Vagina (tissue), 2 donors: ENCODE measurements at regions not wholly inside any gene's neighbourhood (a gene's known extent, or its start where the extent isn't known, plus 50 kb on each side); places are given as distances from the start of the nearest gene placed in this dataset.

Source experiments
- DNase-seq, 2 donors: peaks; one replicate each; pipeline ENCODE4 v3.0.0-alpha.2; 2017; ENCODE audit errors: extremely low spot score in 2 of 2
- H3K27ac ChIP-seq: fragments of 200-600 bp; sonication (generic); one replicate; pipeline ENCODE4 v1.5.1; 2019
- H3K27me3 ChIP-seq: fragments of 200-600 bp; sonication (generic); one replicate; pipeline ENCODE4 v1.5.1; 2019
- H3K36me3 ChIP-seq, 2 donors: fragments of 200-600 bp; sonication (generic); one replicate each; pipeline ENCODE4 v1.5.1; 2017 to 2019
- H3K4me1 ChIP-seq: fragments of 200-600 bp; sonication (generic); one replicate; pipeline ENCODE4 v1.5.1; 2019
- H3K4me3 ChIP-seq, 2 donors: fragments of 200-600 bp; sonication (generic); 1 replicate in 1 of 2; 2 replicates in 1 of 2; pipeline ENCODE4 v1.5.1; 2016 to 2019
- H3K9me3 ChIP-seq: fragments of 200-600 bp; sonication (generic); one replicate; pipeline ENCODE4 v1.5.1; 2019
- CTCF ChIP-seq, 3 experiments: fragments of 450-650 bp in 2 of 3; fragments of 200-600 bp in 1 of 3; sonication (generic) in 1 of 3; IDR thresholded peaks; one replicate each; pipeline ENCODE4 v1.5.1; 2017 to 2019; ENCODE audit warnings: antibody characterized with exemption in 3 of 3, mild to moderate bottlenecking in 2 of 3, moderate library complexity in 2 of 3
- POLR2A ChIP-seq, 2 donors: fragments of 450-650 bp; IDR thresholded peaks; one replicate each; pipeline ENCODE4 v1.6.1; 2017; ENCODE audit warnings: antibody characterized with exemption in 2 of 2, mild to moderate bottlenecking in 2 of 2, moderate library complexity in 2 of 2
- POLR2AphosphoS5 ChIP-seq, 2 donors: sonication (generic); formaldehyde crosslinking; IDR thresholded peaks; one replicate each; pipeline ENCODE4 v1.9.0; 2017; ENCODE audit warnings: antibody characterized with exemption in 2 of 2, mild to moderate bottlenecking in 2 of 2, low read depth in 1 of 2; ENCODE audit not compliant: insufficient read depth in 1 of 2
- intact Hi-C: fragments of 100-400 bp; cut with DNase I; formaldehyde crosslinking; loops from one replicate; pipeline ENCODE4 v1.15.1; 2023

GRCh38 chr11:90326647-90327046 lies 103.8 kb upstream of the CHORDC1 start:
- H3K4me3 ChIP-seq = no peak overlapping the region
- H3K27ac ChIP-seq = no peak overlapping the region
- TF ChIP-seq CTCF (IDR thresholded peaks at IDR 0.05) (no peak), POLR2A (IDR thresholded peaks at IDR 0.05) (no peak), POLR2AphosphoS5 (IDR thresholded peaks at IDR 0.05; ENCODE audit: insufficient read depth in 1 of 2, low read depth in 1 of 2) (no peak)
- no peaks in the 10 kb centered on the region for H3K27me3 ChIP-seq
- intact Hi-C loops = no loop called here
- H3K36me3 ChIP-seq = no peaks in the 10 kb centered on the region
- no peaks in the 10 kb centered on the region for H3K9me3 ChIP-seq
- H3K4me1 ChIP-seq = no peaks in the 10 kb centered on the region
- no peak for DNase-seq

GRCh38 chr11:90323289-90323688 lies 100.4 kb upstream of the CHORDC1 start:
- no peak overlapping the region for H3K4me3 ChIP-seq
- no peaks in the 10 kb centered on the region for H3K9me3 ChIP-seq
- no peaks in the 10 kb centered on the region for H3K36me3 ChIP-seq
- no peak for DNase-seq
- TF ChIP-seq CTCF (IDR thresholded peaks at IDR 0.05) (no peak), POLR2A (IDR thresholded peaks at IDR 0.05) (no peak), POLR2AphosphoS5 (IDR thresholded peaks at IDR 0.05; ENCODE audit: insufficient read depth in 1 of 2, low read depth in 1 of 2) (no peak)
- H3K27ac ChIP-seq = no peak overlapping the region
- intact Hi-C loops = no loop called here
- H3K27me3 ChIP-seq = no peaks in the 10 kb centered on the region
- H3K4me1 ChIP-seq = no peaks in the 10 kb centered on the region

DNA sequence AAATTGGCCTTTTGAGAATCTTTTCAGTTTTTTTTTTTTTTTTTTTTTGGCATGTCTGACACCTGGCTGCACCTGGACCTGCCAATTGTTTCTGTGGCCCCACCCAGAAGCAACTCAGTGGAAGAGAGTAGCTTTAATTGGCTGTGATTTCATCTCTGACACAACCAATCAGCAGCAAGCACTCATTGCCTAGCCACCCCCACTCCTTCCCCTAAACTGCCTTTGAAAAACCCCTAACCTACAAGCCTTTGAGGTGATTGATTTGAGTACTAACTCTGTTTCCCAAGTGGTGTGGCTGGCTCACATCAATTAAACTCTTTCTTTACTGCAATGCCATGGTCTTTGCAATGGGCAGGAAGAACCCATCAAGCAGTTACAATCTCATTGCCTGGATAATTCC lies 98.2 kb upstream of the CHORDC1 start:
- intact Hi-C loops = no loop called here
- DNase-seq = no peak
- Histone ChIP-seq H3K27me3 (no peaks in the 10 kb centered on the region), H3K4me1 (no peaks in the 10 kb centered on the region), H3K9me3 (no peaks in the 10 kb centered on the region), H3K4me3 (no peak overlapping the region), H3K27ac (no peak overlapping the region), H3K36me3 (no peaks in the 10 kb centered on the region)
- no peak for TF ChIP-seq POLR2AphosphoS5 (IDR thresholded peaks at IDR 0.05; ENCODE audit: insufficient read depth in 1 of 2, low read depth in 1 of 2)
- TF ChIP-seq POLR2A (IDR thresholded peaks at IDR 0.05) = no peak

DNA sequence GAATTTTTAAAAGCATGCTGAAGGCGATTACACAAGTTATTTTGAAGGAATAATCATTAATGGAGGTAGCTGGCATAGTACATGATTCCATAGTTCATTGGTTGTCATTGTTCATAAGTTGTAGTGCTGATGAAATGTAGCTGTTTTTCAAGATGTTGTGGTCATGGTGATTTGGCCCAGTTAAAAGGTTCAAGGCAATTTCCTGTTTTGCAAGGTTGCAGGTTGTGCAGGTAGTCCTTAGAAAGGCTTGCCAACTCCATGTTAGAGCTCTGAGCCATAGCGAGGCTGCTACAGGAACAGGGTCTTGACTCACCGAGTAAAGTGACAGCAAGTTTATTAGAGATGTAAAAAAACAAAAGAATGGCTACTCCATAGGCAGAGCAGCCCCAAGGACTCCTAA lies 95.8 kb upstream of the CHORDC1 start:
- Histone ChIP-seq H3K36me3 (no peaks in the 10 kb centered on the region), H3K27me3 (no peaks in the 10 kb centered on the region), H3K27ac (no peak overlapping the region), H3K9me3 (no peaks in the 10 kb centered on the region), H3K4me1 (no peaks in the 10 kb centered on the region), H3K4me3 (no peak overlapping the region)
- DNase-seq = no peak
- TF ChIP-seq POLR2A (IDR thresholded peaks at IDR 0.05) = no peak
- TF ChIP-seq CTCF (IDR thresholded peaks at IDR 0.05) = no peak
- TF ChIP-seq POLR2AphosphoS5 (IDR thresholded peaks at IDR 0.05; ENCODE audit: insufficient read depth in 1 of 2, low read depth in 1 of 2) = no peak
- intact Hi-C loops = no loop called here

GRCh38 chr11:90310210-90310609 lies 87.4 kb upstream of the CHORDC1 start:
- DNase-seq = no peak
- intact Hi-C loops = no loop called here
- H3K4me3 ChIP-seq = no peak overlapping the region
- H3K27ac ChIP-seq = no peak overlapping the region
- TF ChIP-seq POLR2A (IDR thresholded peaks at IDR 0.05) (no peak), POLR2AphosphoS5 (IDR thresholded peaks at IDR 0.05; ENCODE audit: insufficient read depth in 1 of 2, low read depth in 1 of 2) (no peak), CTCF (IDR thresholded peaks at IDR 0.05) (no peak)
- H3K4me1 ChIP-seq = no peaks in the 10 kb centered on the region
- H3K27me3 ChIP-seq = no peaks in the 10 kb centered on the region
- no peaks in the 10 kb centered on the region for H3K9me3 ChIP-seq
- H3K36me3 ChIP-seq = no peaks in the 10 kb centered on the region

DNA sequence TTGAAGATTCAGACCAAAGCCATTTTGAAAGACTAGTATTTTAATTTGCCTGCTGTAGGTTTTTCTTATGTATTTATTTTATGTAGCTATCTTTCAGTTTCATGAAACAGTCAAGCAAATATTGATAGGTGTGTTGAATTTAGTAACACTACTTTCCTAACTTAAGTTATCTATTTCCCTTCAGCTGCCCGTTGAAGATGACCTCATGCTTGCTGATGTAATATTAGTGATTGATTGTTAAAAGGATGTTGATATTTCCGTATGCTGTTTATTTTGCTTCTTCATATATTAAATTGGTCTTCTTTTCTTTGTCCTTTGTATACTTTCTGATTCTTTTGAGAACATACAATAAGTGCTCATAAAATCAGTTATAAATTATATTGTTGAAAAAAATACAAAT lies 86.8 kb upstream of the CHORDC1 start:
- no peaks in the 10 kb centered on the region for H3K9me3 ChIP-seq

More for the DNA sequence above, 86.8 kb upstream of the CHORDC1 start:
- DNase-seq = no peak
- TF ChIP-seq POLR2A (IDR thresholded peaks at IDR 0.05) (no peak), CTCF (IDR thresholded peaks at IDR 0.05) (no peak), POLR2AphosphoS5 (IDR thresholded peaks at IDR 0.05; ENCODE audit: insufficient read depth in 1 of 2, low read depth in 1 of 2) (no peak)
- intact Hi-C loops = no loop called here
- Histone ChIP-seq H3K4me3 (no peak overlapping the region), H3K4me1 (no peaks in the 10 kb centered on the region), H3K27ac (no peak overlapping the region), H3K36me3 (no peaks in the 10 kb centered on the region), H3K27me3 (no peaks in the 10 kb centered on the region)
